LNCaP clone FGC (cell line): ENCODE measurements at regions not wholly inside any gene's neighbourhood (a gene's known extent, or its start where the extent isn't known, plus 50 kb on each side); places are given as distances from the start of the nearest gene placed in this dataset.

Source experiments
- DNase-seq: peaks from one replicate; pipeline ENCODE4 v3.0.0-alpha.2; 2011; ENCODE audit warnings: low read depth
- H3K4me3 ChIP-seq: 2 replicates; pipeline ENCODE4 v1.5.1; 2011; ENCODE audit warnings: mild to moderate bottlenecking, low read depth, low read length, control low read depth
- CTCF ChIP-seq: IDR thresholded peaks from 2 replicates; pipeline ENCODE4 v1.5.1; 2012; ENCODE audit warnings: mild to moderate bottlenecking; ENCODE audit not compliant: control insufficient read depth, insufficient read depth; ENCODE audit errors: extremely low read depth

GRCh38 chr21:30936207-30936606 is 54.8 kb upstream of the KRTAP11-1 start:
- DNase-seq: no peak
- TF ChIP-seq CTCF: no peak

GRCh38 chr21:30935889-30936168 is 54.4 kb upstream of the KRTAP11-1 start:
- no peak for DNase-seq
- H3K4me3 ChIP-seq: no peak overlapping the region
- TF ChIP-seq CTCF: no peak

More at GRCh38 chr21:30936207-30936606, 54.8 kb upstream of the KRTAP11-1 start:
- no peak overlapping the region for H3K4me3 ChIP-seq

GRCh38 chr21:30935121-30935888 is 53.9 kb upstream of the KRTAP11-1 start:
- no peak for DNase-seq
- TF ChIP-seq CTCF: no peak
- no peak overlapping the region for H3K4me3 ChIP-seq

- no peak for TF ChIP-seq CTCF
- no peak overlapping the region for H3K4me3 ChIP-seq
- no peak for DNase-seq
Observed at GRCh38 chr21:30932686-30933085, 51.3 kb upstream of the KRTAP11-1 start.
